Endothelial cell of umbilical vein (primary cell): ENCODE measurements at regions not wholly inside any gene's neighbourhood (a gene's known extent, or its start where the extent isn't known, plus 50 kb on each side); places are given as distances from the start of the nearest gene placed in this dataset.

ENCODE experiments used
- BruUV-seq: library from RNA; stranded (reverse); fragments of 400-500 nt; replicated peaks from 2 replicates; lab custom pipeline; 2021; lab: Mats Ljungman, UMichigan
- CTCF ChIA-PET: fragments of 300-600, 350-600 bp; sonication (Branson Sonifier 250); formaldehyde crosslinking; loops from one replicate; lab custom pipeline; 2021; ENCODE audit warnings: antibody characterized with exemption, inconsistent platforms; lab: Charles Lee
- POLR2A ChIA-PET: fragments of 300-600, 350-600 bp; sonication (Branson Sonifier 250); formaldehyde crosslinking; loops from one replicate; lab custom pipeline; 2021; ENCODE audit warnings: antibody characterized with exemption, inconsistent platforms; lab: Charles Lee
- DNase-seq: peaks from one replicate; pipeline ENCODE4 v3.0.0-alpha.2; 2011; ENCODE audit warnings: low read depth, low spot score
- FAIRE-seq: peaks from 2 replicates; lab custom pipeline; 2011; peaks lifted over from hg19 to GRCh38; lab: Jason Lieb, UNC
- H2AFZ ChIP-seq: 2 replicates; pipeline ENCODE4 v1.6.0; 2012; ENCODE audit warnings: low read depth, low read length, control low read depth, inconsistent platforms
- H3K27ac ChIP-seq: 2 replicates; pipeline ENCODE4 v1.5.1; 2011; ENCODE audit warnings: low read depth, mild to moderate bottlenecking, control low read depth, low read length, moderate library complexity; ENCODE audit not compliant: insufficient read depth
- H3K27me3 ChIP-seq, 2 experiments: 2 replicates each; pipeline versions ENCODE4 v1.6.0 to v1.6.1; 2011; ENCODE audit warnings: low read length in 2 of 2, mixed read lengths in 1 of 2; ENCODE audit not compliant: control insufficient read depth in 2 of 2, insufficient read depth in 2 of 2
- H3K36me3 ChIP-seq, 2 experiments: 2 replicates in 1 of 2; 3 replicates in 1 of 2; pipeline ENCODE4 v1.5.1; 2011; ENCODE audit warnings: low read length in 2 of 2, mild to moderate bottlenecking in 1 of 2, moderate library complexity in 1 of 2; ENCODE audit not compliant: control insufficient read depth in 2 of 2, insufficient read depth in 2 of 2; ENCODE audit errors: extremely low read depth in 1 of 2
- H3K4me1 ChIP-seq: 3 replicates; pipeline ENCODE4 v1.5.1; 2011; ENCODE audit warnings: mild to moderate bottlenecking, low read length; ENCODE audit not compliant: control insufficient read depth, insufficient read depth; ENCODE audit errors: extremely low read depth
- H3K4me2 ChIP-seq: 2 replicates; pipeline ENCODE4 v1.6.1; 2011; ENCODE audit warnings: low read length, control low read depth, mixed read lengths; ENCODE audit not compliant: insufficient read depth
- H3K4me3 ChIP-seq, 3 experiments: fragments of 200-600 bp in 1 of 3; sonication (generic), shearing (Covaris generic) in 1 of 3; replicated peaks in 1 of 3; 2 replicates each; pipeline ENCODE4 v1.5.1; 2011 to 2016; ENCODE audit warnings: control low read depth in 3 of 3, low read length in 3 of 3, mild to moderate bottlenecking in 2 of 3, inconsistent platforms in 1 of 3, low read depth in 1 of 3, moderate library complexity in 1 of 3; ENCODE audit not compliant: insufficient read depth in 1 of 3
- H3K79me2 ChIP-seq: 2 replicates; pipeline ENCODE4 v1.6.0; 2012; ENCODE audit warnings: low read length, inconsistent platforms; ENCODE audit not compliant: control insufficient read depth, insufficient read depth
- H3K9ac ChIP-seq: replicated peaks from 2 replicates; pipeline ENCODE3; 2011; ENCODE audit warnings: low read length, control low read depth; ENCODE audit not compliant: insufficient read depth; ENCODE audit errors: extremely low read depth
- H3K9me1 ChIP-seq: replicated peaks from 3 replicates; pipeline ENCODE4 v1.6.0; 2011; ENCODE audit warnings: mild to moderate bottlenecking, low read length; ENCODE audit not compliant: control insufficient read depth, insufficient read depth; ENCODE audit errors: extremely low read depth
- H3K9me3 ChIP-seq: replicated peaks from 2 replicates; pipeline ENCODE4 v1.5.1; 2012; ENCODE audit warnings: low read length, inconsistent platforms; ENCODE audit not compliant: control insufficient read depth, insufficient read depth
- H4K20me1 ChIP-seq: replicated peaks from 2 replicates; pipeline ENCODE3; 2011; ENCODE audit warnings: mild to moderate bottlenecking, low read length; ENCODE audit not compliant: control insufficient read depth, insufficient read depth; ENCODE audit errors: extremely low read depth
- EZH2 ChIP-seq: IDR thresholded peaks from 2 replicates; pipeline ENCODE4 v1.6.1; 2012; ENCODE audit warnings: borderline replicate concordance, low read depth, mild to moderate bottlenecking, moderate library complexity, low read length, inconsistent platforms; ENCODE audit not compliant: severe bottlenecking
- FOS ChIP-seq: IDR thresholded peaks from 2 replicates; pipeline ENCODE4 v1.6.1; 2011; ENCODE audit warnings: mild to moderate bottlenecking, low read length, moderate library complexity, borderline replicate concordance; ENCODE audit not compliant: insufficient read depth
- GATA2 ChIP-seq: IDR thresholded peaks from 2 replicates; pipeline ENCODE4 v1.7.0; 2011; ENCODE audit warnings: low read depth, mild to moderate bottlenecking, moderate library complexity, mixed read lengths, low read length; ENCODE audit not compliant: insufficient read length, insufficient read depth
- JUN ChIP-seq: IDR thresholded peaks from 2 replicates; pipeline ENCODE4 v1.6.1; 2011; ENCODE audit warnings: borderline replicate concordance, low read depth; ENCODE audit not compliant: insufficient read length, insufficient read depth
- MYC ChIP-seq: IDR thresholded peaks from one replicate; pipeline ENCODE4 v1.6.1; 2011; ENCODE audit warnings: mild to moderate bottlenecking, low read depth, low read length
- POLR2A ChIP-seq: IDR thresholded peaks from 2 replicates; pipeline ENCODE4 v1.6.1; 2012; ENCODE audit warnings: low read depth, mild to moderate bottlenecking, control low read depth, low read length
- POLR2AphosphoS5 ChIP-seq: IDR thresholded peaks from 2 replicates; pipeline ENCODE4 v1.6.1; 2012; ENCODE audit warnings: low read depth, mild to moderate bottlenecking, control low read depth, low read length, moderate library complexity; ENCODE audit not compliant: insufficient read depth
- dilution Hi-C: fragments of 300-500 bp; cut with MboI; formaldehyde crosslinking; loops from one replicate; pipeline ENCODE4 v1.15.0; 2019; ENCODE audit warnings: low sequenced_read_pairs; ENCODE audit not compliant: extremely low pct_ligation_motif_present
- intact Hi-C: fragments of 100-400 bp; cut with micrococcal nuclease; formaldehyde crosslinking; loops from one replicate; pipeline ENCODE4 v1.10.0; 2022
- TF ChIP-seq, protein P1 (sequence below), 2 donors: IDR thresholded peaks; 1 replicate in 1 of 2; 2 replicates in 1 of 2; pipeline ENCODE4 v1.5.1; 2011; ENCODE audit warnings: low read length in 2 of 2, mild to moderate bottlenecking in 2 of 2, moderate library complexity in 2 of 2, control low read depth in 1 of 2, inconsistent platforms in 1 of 2, low read depth in 1 of 2; ENCODE audit not compliant: insufficient read depth in 1 of 2; ENCODE audit errors: extremely low read depth in 1 of 2
- TF ChIP-seq, protein P2 (sequence below): IDR thresholded peaks from 2 replicates; pipeline ENCODE4 v1.6.1; 2011; ENCODE audit not compliant: insufficient read depth, insufficient read length

DNA sequence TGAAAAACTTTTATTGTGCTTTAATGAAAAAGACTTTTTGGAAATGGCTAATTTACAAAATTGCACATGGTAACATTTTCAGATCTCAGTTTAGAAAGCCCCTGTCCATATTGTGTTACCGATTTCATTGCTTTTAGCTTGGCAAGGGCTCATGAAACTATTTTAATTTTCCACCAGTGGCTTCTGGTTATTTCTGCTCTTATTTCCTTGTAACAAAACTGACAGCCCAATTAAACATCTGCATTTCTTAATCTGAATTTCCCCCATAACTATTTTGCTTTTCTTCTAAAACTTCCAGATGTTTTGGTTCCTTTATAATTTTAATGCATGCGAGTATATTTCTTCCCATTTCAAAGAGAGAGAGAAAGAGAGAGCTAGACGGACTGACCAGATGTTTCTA, 264.8 kb downstream of the PTPRC start:
- H3K9me1 ChIP-seq, result no peaks in the 10 kb centered on the region
- no peak overlapping the region for H3K4me3 ChIP-seq
- no peak overlapping the region for H3K9ac ChIP-seq
- H3K79me2 ChIP-seq, result peaks cover 90% of the 10 kb centered on the region
- no peaks in the 10 kb centered on the region for H3K9me3 ChIP-seq
- peaks cover 17% of the 10 kb centered on the region for H3K4me1 ChIP-seq
- DNase-seq, result no peak
- H2AFZ ChIP-seq, result no peak overlapping the region
- FAIRE-seq, result no peak
- H3K27ac ChIP-seq, result no peak overlapping the region
- no TSS peak for BruUV-seq
- TF ChIP-seq FOS, result no peak
- TF ChIP-seq GATA2, result no peak
- no peak for TF ChIP-seq JUN
- TF ChIP-seq, protein P1, sequence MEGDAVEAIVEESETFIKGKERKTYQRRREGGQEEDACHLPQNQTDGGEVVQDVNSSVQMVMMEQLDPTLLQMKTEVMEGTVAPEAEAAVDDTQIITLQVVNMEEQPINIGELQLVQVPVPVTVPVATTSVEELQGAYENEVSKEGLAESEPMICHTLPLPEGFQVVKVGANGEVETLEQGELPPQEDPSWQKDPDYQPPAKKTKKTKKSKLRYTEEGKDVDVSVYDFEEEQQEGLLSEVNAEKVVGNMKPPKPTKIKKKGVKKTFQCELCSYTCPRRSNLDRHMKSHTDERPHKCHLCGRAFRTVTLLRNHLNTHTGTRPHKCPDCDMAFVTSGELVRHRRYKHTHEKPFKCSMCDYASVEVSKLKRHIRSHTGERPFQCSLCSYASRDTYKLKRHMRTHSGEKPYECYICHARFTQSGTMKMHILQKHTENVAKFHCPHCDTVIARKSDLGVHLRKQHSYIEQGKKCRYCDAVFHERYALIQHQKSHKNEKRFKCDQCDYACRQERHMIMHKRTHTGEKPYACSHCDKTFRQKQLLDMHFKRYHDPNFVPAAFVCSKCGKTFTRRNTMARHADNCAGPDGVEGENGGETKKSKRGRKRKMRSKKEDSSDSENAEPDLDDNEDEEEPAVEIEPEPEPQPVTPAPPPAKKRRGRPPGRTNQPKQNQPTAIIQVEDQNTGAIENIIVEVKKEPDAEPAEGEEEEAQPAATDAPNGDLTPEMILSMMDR (IDR thresholded peaks at IDR 0.05; ENCODE audit: extremely low read depth in 1 of 2, insufficient read depth in 1 of 2, low read depth in 1 of 2, low read length in 2 of 2), result no peak
- TF ChIP-seq MYC, result no peak
- no peak for TF ChIP-seq POLR2AphosphoS5
- TF ChIP-seq POLR2A, result no peak
- TF ChIP-seq, protein P2, sequence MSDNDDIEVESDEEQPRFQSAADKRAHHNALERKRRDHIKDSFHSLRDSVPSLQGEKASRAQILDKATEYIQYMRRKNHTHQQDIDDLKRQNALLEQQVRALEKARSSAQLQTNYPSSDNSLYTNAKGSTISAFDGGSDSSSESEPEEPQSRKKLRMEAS, result no peak
- TF ChIP-seq EZH2, result no peak
- peaks cover 4% of the 10 kb centered on the region for H4K20me1 ChIP-seq
- no peaks in the 10 kb centered on the region for H3K27me3 ChIP-seq
- ChIA-PET CTCF (interaction anchor here (1.6 to 2.3 kb wide), 2 partner anchors 10 to 209 kb away, joined by 4 to 13 read pairs; no protein-coding TSS in a partner anchor), POLR2A (interaction anchor here (0.6 kb wide), 1 partner anchor 209 kb away, joined by 3 read pairs; no protein-coding TSS in a partner anchor)
- intact Hi-C loops, result no loop called here
- dilution Hi-C loops, result no loop called here
- peaks cover 8 to 26% of the 10 kb centered on the region in 2 experiments for H3K36me3 ChIP-seq
- no peak overlapping the region for H3K4me2 ChIP-seq
